ENCODE measurements at regions not wholly inside any gene's neighbourhood (a gene's known extent, or its start where the extent isn't known, plus 50 kb on each side); places are given as distances from the start of the nearest gene placed in this dataset.

DNA sequence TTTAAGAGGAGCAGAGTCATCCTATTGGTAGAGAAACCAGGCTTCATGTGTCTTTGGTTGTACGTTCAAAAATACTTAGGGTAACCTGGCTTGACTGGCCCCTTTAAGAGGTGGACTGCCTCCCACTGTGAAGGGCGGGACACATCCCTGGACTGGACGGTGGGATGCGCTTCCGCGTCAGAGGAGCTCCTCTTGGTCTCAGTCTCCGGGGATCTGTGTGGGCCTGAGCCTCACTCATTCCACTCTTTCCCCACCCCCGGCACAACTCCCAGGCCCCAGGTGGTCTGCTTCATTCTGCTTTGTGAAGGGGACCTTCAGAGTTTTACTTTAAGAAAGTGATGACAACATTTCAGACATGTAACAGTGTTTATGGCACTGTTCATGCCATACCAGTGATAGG lies 601.1 kb downstream of the IRX1 start:
- Mint-ChIP-seq H3K4me1 (no peaks in the 10 kb centered on the region), H3K36me3 (ENCODE audit: low read depth) (no peaks in the 10 kb centered on the region), H3K9me3 (ENCODE audit: low read depth) (no peaks in the 10 kb centered on the region), H3K27ac (no peak overlapping the region), H3K4me3 (no peak overlapping the region), H3K27me3 (no peaks in the 10 kb centered on the region)
- ATAC-seq (no peak), DNase-seq (no peak)
- POLR2A ChIA-PET: no interaction called here
- intact Hi-C loops (cut with DNase I, micrococcal nuclease): no loop called here
- CTCF ChIA-PET: interaction anchor here (0.6 kb wide), 1 partner anchor 662 kb away, joined by 3 read pairs; no protein-coding TSS in a partner anchor

DNA sequence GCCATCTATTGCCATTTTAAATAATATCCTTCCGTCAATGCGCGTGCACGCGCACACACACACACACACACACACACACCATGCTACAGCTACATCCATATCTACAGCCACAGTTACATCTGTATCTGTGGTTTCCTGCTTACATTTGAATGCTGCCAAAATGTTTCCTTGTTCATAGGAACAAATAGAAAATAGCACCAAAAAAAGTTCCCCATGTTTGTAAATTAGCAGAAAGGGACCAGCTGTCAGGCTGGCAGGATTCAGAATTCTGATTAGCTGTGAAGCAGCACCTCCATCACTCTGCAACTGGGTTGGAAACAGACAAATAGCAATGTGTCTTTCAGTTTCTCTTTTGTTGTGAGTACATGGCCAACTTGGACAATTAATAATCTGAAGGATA lies 601.5 kb downstream of the IRX1 start:
- no peaks in the 10 kb centered on the region for H3K9me3 Mint-ChIP-seq (ENCODE audit: low read depth)
- CTCF ChIA-PET: interaction anchor here (0.6 kb wide), 1 partner anchor 662 kb away, joined by 3 read pairs; no protein-coding TSS in a partner anchor
- DNase-seq (no peak), ATAC-seq (no peak)
- H3K4me3 Mint-ChIP-seq: no peak overlapping the region
- intact Hi-C loops (cut with DNase I, micrococcal nuclease): no loop called here
- H3K4me1 Mint-ChIP-seq: no peaks in the 10 kb centered on the region
- POLR2A ChIA-PET: no interaction called here
- H3K27me3 Mint-ChIP-seq: no peaks in the 10 kb centered on the region
- H3K27ac Mint-ChIP-seq: no peak overlapping the region
- H3K36me3 Mint-ChIP-seq (ENCODE audit: low read depth): no peaks in the 10 kb centered on the region

- POLR2A ChIA-PET: no interaction called here
- intact Hi-C loops (cut with DNase I, micrococcal nuclease): no loop called here
- ATAC-seq (no peak), DNase-seq (no peak)
- Mint-ChIP-seq H3K27me3 (no peaks in the 10 kb centered on the region), H3K4me3 (no peak overlapping the region), H3K36me3 (ENCODE audit: low read depth) (no peaks in the 10 kb centered on the region), H3K27ac (no peak overlapping the region), H3K9me3 (ENCODE audit: low read depth) (no peaks in the 10 kb centered on the region), H3K4me1 (no peaks in the 10 kb centered on the region)
- CTCF ChIA-PET: no interaction called here
Measured at GRCh38 chr5:4198461-4198860, 602.8 kb downstream of the IRX1 start.

GRCh38 chr5:4199049-4199841 lies 603.6 kb downstream of the IRX1 start:
- ChIA-PET POLR2A (no interaction called here), CTCF (no interaction called here)
- no peak for ATAC-seq
- no peaks in the 10 kb centered on the region for H3K27me3 Mint-ChIP-seq
- H3K36me3 Mint-ChIP-seq (ENCODE audit: low read depth): no peaks in the 10 kb centered on the region
- intact Hi-C loops (cut with DNase I, micrococcal nuclease): no loop called here
- no peak overlapping the region for H3K27ac Mint-ChIP-seq
- H3K4me3 Mint-ChIP-seq: no peak overlapping the region
- no peaks in the 10 kb centered on the region for H3K4me1 Mint-ChIP-seq
- no peaks in the 10 kb centered on the region for H3K9me3 Mint-ChIP-seq (ENCODE audit: low read depth)
- no peak for DNase-seq

- Mint-ChIP-seq H3K27ac (no peak overlapping the region), H3K36me3 (ENCODE audit: low read depth) (no peaks in the 10 kb centered on the region), H3K9me3 (ENCODE audit: low read depth) (no peaks in the 10 kb centered on the region), H3K4me1 (no peaks in the 10 kb centered on the region), H3K4me3 (no peak overlapping the region), H3K27me3 (no peaks in the 10 kb centered on the region)
- DNase-seq (no peak), ATAC-seq (no peak)
- intact Hi-C loops (cut with DNase I, micrococcal nuclease): no loop called here
- ChIA-PET POLR2A (no interaction called here), CTCF (no interaction called here)
Measured at GRCh38 chr5:4203146-4203545, 607.5 kb downstream of the IRX1 start.

DNA sequence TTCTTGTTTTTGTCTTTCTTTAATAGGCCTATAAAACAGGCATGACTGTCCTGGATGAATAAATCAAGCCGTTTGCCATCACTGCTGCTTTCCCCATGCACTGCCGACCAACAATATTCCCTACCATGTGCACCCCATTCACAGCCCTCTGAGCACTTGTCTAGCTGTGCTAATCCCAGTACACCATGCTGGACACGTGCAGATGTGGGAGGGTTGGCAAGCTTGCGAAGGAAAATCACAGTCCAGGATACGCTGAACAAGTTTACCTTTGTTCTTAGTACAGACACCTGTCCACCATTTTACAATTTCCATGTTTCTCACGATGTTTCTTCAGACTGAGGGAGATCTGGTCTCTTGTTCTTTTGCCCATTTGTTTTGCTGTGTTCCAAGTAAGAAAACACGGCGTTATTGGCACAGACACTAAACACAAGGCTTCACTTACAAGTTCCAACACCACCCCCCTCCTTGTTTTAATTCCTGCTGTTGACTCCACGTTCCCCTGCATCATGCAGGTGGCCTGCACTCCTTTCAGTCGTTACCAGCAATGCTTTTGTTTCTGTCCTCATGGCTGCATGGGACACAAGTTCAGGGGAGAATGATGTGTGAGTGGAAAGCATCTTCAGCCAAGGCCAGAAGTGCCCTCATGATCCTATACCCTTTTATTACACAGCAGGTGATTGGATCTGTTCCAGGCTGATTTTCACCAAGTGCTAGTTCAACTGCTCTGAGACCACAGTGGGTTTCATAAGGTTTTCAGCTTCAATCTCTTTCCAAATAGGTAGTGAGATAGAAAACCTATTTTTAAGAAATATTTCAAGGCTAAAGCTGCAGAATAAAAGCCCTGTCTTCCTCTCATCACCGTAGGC lies 608.9 kb downstream of the IRX1 start:
- DNase-seq (no peak), ATAC-seq (no peak)
- Mint-ChIP-seq H3K27me3 (no peaks in the 10 kb centered on the region), H3K4me3 (no peak overlapping the region), H3K9me3 (ENCODE audit: low read depth) (peaks cover under 1% of the 10 kb centered on the region), H3K27ac (no peak overlapping the region), H3K4me1 (no peaks in the 10 kb centered on the region), H3K36me3 (ENCODE audit: low read depth) (no peaks in the 10 kb centered on the region)
- ChIA-PET CTCF (no interaction called here), POLR2A (no interaction called here)
- intact Hi-C loops (cut with DNase I, micrococcal nuclease): no loop called here

DNA sequence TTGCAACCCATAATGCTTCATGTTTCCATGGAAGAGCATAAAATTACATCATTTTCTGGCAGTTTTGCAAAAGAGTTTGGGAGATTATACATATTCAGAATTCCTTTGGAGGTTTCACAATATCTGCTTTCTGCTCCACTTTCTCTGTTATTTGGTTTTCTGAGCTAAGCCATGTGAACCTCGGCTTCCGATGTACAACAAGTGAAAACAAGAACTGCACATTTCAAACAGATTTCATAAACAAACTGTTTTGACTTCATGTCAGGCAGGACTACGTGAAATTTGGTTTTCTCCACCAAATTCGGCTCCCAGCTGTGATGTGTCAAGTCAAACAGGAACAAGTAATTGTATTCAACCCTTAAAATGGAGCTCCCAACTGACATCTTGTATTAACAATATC lies 609.8 kb downstream of the IRX1 start:
- DNase-seq: no peak
- Mint-ChIP-seq H3K36me3 (ENCODE audit: low read depth) (no peaks in the 10 kb centered on the region), H3K4me3 (no peak overlapping the region), H3K27me3 (no peaks in the 10 kb centered on the region), H3K9me3 (ENCODE audit: low read depth) (peaks cover 5% of the 10 kb centered on the region), H3K4me1 (no peaks in the 10 kb centered on the region), H3K27ac (no peak overlapping the region)
- no peak for ATAC-seq
- ChIA-PET POLR2A (no interaction called here), CTCF (no interaction called here)
- intact Hi-C loops (cut with DNase I, micrococcal nuclease): no loop called here

- CTCF ChIA-PET: no interaction called here
- POLR2A ChIA-PET: no interaction called here
- Mint-ChIP-seq H3K9me3 (ENCODE audit: low read depth) (peaks cover 5% of the 10 kb centered on the region), H3K4me3 (no peak overlapping the region), H3K27me3 (no peaks in the 10 kb centered on the region), H3K4me1 (no peaks in the 10 kb centered on the region), H3K36me3 (ENCODE audit: low read depth) (no peaks in the 10 kb centered on the region), H3K27ac (no peak overlapping the region)
- DNase-seq: no peak
- intact Hi-C loops (cut with DNase I, micrococcal nuclease): no loop called here
- no peak for ATAC-seq
Measured at GRCh38 chr5:4206127-4206526, 610.5 kb downstream of the IRX1 start.

GRCh38 chr5:4207486-4207885 lies 611.9 kb downstream of the IRX1 start:
- intact Hi-C loops (cut with DNase I, micrococcal nuclease): no loop called here
- CTCF ChIA-PET: no interaction called here
- Mint-ChIP-seq H3K4me3 (no peak overlapping the region), H3K36me3 (ENCODE audit: low read depth) (no peaks in the 10 kb centered on the region), H3K27me3 (no peaks in the 10 kb centered on the region), H3K27ac (no peak overlapping the region), H3K9me3 (ENCODE audit: low read depth) (peaks cover 5% of the 10 kb centered on the region), H3K4me1 (no peaks in the 10 kb centered on the region)
- ATAC-seq (no peak), DNase-seq (no peak)
- POLR2A ChIA-PET: no interaction called here

- no peaks in the 10 kb centered on the region for H3K4me1 Mint-ChIP-seq
- ChIA-PET CTCF (no interaction called here), POLR2A (no interaction called here)
- H3K27me3 Mint-ChIP-seq: no peaks in the 10 kb centered on the region
- ATAC-seq (no peak), DNase-seq (no peak)
- H3K27ac Mint-ChIP-seq: no peak overlapping the region
- peaks cover 5% of the 10 kb centered on the region for H3K9me3 Mint-ChIP-seq (ENCODE audit: low read depth)
- H3K36me3 Mint-ChIP-seq (ENCODE audit: low read depth): no peaks in the 10 kb centered on the region
- intact Hi-C loops (cut with DNase I, micrococcal nuclease): no loop called here
- no peak overlapping the region for H3K4me3 Mint-ChIP-seq
Measured at GRCh38 chr5:4208537-4208936, 612.9 kb downstream of the IRX1 start.

GRCh38 chr5:4208996-4209395 lies 613.4 kb downstream of the IRX1 start:
- intact Hi-C loops (cut with DNase I, micrococcal nuclease): no loop called here
- Mint-ChIP-seq H3K36me3 (ENCODE audit: low read depth) (no peaks in the 10 kb centered on the region), H3K4me1 (no peaks in the 10 kb centered on the region), H3K4me3 (no peak overlapping the region), H3K27me3 (no peaks in the 10 kb centered on the region), H3K27ac (no peak overlapping the region), H3K9me3 (ENCODE audit: low read depth) (peaks cover 5% of the 10 kb centered on the region)
- no peak for ATAC-seq
- POLR2A ChIA-PET: no interaction called here
- CTCF ChIA-PET: no interaction called here
- no peak for DNase-seq

- no peak for DNase-seq
- POLR2A ChIA-PET: no interaction called here
- CTCF ChIA-PET: no interaction called here
- Mint-ChIP-seq H3K4me1 (no peaks in the 10 kb centered on the region), H3K4me3 (no peak overlapping the region), H3K27me3 (no peaks in the 10 kb centered on the region), H3K27ac (no peak overlapping the region), H3K9me3 (ENCODE audit: low read depth) (peaks cover 5% of the 10 kb centered on the region), H3K36me3 (ENCODE audit: low read depth) (no peaks in the 10 kb centered on the region)
- intact Hi-C loops (cut with DNase I, micrococcal nuclease): no loop called here
- no peak for ATAC-seq
Measured at GRCh38 chr5:4212071-4212739, 616.6 kb downstream of the IRX1 start.

All from activated CD4-positive, alpha-beta T cell treated with anti-CD3 and anti-CD28 coated beads for 36 hours (primary cell).